Effector CD4-positive, alpha-beta T cell (primary cell): ENCODE measurements at regions not wholly inside any gene's neighbourhood (a gene's known extent, or its start where the extent isn't known, plus 50 kb on each side); places are given as distances from the start of the nearest gene placed in this dataset.

Experiments
- DNase-seq: peaks from one replicate; pipeline ENCODE4 v3.0.0-alpha.2; 2020

DNA sequence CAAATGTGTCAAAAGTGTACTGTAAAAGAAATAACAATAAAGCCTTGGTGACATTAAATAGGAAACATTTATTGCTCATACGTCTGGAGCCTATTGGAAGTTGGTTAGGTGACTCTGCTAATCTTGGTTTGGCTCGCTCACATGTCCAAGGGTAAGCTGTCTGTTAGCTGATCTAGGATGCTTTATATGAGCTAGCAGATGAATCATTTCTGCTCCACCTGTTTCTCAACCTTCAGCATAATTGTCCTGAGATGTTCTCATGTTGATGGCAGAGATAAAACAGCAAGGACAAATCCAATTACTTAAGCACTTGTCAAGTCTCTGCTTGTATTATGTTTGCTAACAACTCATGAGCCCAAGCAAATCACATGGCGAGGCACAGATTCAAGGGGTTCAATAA is 56.0 kb upstream of the CD53 start:
- no peak for DNase-seq

DNA sequence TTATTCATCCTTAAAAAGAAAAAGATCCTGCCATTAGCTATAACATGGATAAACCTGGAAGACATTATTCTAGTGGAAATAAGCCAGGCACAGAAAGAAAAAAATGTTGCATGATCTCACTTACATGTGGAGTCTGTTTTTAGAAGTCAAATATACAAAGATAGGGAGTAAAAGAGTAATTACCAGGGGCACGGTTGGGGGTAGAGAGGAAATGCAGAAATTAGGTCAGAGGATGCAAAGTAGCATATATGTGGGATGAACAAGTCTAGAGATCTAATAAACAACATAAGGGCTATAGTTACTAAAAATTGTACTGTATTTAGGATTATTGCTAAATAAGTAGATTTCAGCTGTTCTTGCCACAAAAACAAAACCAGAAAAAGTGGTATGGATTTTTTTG is 61.4 kb upstream of the CD53 start:
- DNase-seq: no peak

DNA sequence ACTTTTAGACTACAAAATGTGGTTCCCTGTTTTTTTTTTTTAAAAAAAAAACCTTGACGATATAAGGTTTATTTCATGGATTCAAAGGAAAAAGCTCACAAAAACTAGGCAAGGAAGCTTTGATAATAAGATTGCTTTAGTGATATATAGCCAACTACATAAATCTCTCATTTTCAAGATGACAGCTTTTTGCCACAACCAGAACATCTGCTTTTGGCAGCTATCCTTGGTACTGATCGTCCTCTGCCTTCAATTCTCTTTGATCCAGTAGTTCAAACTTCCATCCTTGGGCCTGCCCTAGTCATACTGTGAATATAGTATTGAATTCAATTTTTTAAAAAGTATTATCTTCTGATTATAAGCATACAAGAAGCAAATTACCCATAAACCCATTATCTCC is 72.9 kb upstream of the CD53 start:
- DNase-seq: no peak

DNA sequence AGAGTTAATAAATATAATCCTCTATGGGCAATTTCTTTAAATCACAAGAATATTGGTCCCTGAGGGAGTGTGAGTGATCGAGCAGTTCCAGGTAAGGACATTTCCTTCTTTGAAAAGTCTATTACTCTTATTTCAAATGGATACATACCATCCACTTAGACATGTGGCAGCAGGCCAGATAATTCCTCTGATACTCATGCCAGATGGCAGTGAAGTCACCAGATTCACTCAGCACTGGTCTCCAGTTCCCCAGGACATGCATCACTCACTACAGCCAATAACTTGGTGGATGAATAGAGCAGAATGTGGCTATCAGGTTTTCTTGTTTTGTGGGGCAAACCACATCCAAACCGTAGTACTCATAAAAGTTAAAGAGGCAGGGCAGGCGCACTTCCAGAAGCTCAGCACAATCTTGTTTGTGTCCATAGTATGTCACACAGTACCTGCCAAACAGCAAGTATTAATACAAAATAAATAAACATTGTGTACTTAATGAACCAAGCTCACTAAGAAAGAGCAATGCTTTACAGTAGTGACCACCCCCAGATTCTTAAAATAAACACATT is 74.2 kb upstream of the CD53 start:
- no peak for DNase-seq

DNA sequence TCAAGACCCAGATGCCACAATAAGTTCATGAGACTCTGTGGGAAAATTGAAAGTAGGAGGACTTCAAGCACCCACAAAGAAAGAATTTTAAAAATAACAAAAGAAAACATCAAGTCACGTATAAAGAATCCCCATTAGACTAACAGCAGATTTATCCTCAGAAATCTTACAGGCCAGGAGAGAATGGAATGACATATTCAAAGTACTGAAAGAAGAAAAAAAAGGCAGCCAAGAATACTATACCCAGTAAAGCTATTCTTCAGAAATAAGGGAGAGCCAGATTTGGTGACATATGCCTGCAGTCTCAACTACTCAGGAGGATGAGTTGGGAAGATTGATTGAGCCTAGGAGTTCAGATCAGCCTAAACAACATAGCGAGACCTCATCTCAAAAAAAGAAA is 84.3 kb upstream of the CD53 start:
- DNase-seq: no peak

DNA sequence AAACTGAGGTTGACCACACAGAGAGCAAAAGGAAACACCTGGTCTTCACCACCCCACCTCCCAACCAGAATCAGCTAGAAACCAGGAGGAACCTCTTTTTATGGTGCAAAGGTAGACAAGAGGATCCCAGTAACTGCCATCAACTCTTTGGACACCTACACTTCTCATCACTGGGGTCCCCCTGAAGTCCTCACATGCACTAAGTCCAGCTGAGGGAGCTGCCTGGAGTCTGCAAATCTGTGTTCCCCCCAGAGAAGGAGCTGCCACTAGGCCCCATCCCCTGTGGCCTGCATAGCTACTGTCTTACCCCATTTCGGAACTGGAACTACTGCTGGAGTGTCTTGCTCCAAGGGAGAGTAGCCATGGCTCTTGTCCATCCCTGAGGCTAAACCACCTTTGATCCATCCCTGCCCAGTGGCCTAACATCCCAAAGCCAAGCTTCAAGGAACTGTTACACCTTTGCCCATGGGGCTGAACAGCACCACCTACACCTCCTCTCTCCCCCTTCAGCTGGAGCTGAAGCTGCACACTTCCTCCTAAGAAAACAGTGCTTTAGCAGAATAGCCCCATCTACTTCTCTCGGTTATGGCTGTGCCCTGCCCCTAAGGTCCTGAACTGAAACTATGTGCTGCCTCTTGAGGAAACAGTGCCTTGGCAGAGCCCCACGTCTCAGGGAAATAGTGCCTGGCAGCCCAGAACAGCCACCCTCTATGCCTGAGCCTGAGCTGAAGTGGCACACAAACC is 85.4 kb upstream of the CD53 start:
- peak; percentile 28 for DNase-seq

DNA sequence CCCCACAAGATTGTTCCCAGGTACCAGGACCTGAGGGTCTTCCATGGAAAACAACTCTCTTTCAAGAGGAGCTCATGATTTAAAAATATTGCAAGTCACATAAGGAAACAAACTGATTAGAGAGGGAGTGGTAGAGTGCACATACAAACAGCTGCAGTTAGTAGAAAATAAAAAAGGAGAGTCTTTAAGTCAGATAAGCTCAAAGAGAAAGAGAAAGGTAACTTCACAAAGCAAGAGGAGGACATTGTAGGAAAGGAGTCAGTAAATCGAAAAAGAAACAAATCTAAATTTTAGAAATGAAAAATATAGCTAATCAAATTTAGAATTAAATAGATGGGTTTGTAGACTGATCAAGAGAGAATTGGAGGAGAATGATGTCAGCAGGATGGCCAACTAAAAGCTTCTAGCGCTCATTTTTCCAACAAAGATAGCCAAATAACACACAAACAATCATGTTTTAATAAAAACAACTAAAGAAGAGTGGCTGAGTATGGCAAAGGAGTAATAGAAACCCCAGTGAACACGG is 86.1 kb upstream of the CD53 start:
- DNase-seq: no peak

DNA sequence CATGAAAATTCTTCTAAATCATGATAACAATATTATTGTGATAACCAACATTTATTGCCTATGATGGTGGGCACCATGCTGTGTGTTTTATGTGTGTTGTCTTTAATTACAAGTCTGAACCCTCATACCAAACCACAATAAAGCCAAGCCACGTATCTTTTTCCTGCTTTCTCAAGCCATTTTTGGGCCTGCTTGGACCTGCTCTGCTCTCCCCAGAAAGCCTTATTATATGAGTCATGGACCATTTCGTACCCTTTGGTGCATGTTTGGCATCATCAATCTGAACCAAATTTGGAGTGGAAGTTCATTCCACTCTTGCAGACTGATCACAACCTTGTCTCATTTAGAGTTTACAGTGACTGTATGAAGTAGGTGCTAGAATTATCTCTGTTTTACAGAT is 87.3 kb upstream of the CD53 start:
- DNase-seq: no peak

DNA sequence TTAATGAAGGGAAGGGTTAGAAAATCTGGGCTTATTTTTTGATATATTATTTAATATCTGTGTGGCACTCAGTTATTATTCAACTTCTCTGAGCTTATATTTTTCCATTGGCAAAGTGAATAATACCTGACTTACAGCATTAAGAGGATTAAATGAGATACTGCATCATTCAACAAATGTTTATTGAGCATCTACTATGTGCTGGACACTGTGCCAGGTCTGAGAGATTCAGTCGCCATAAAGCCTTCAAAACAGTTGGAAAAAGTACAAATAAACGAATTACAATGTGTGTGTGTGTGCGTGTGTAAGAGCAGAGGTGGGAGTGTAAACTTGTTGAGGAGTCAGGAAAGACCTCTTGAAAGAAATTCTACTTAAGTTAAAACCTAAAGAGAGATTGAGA is 87.9 kb upstream of the CD53 start:
- no peak for DNase-seq

DNA sequence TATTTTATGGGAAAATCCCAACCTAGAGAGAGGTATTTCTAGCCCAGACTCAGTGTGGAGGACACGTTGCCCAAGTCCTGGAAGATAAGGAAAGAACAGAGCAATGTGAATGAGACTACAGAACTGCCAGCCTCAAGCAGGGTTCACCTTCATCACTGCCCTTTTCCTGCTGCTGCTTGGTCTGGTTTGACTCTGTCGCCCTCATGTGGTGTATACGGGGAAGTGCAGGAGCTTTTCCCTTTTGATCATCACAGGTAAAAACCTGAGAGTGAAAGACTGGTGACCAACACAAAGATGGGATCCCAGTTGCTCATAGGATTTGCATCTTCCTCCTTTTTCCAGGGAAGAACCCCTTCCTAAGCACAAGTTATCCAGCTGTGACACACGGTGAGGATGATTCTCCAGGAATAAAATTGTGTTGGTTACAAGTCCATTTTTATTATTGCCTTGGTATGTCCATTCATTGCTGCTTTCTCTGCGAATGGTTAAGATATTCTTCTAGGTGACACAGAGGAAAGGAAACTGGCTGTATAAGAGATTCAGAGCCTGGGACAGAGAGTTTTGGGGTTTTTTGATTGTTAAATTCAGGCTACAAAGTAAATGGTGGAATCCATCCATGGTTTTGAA is 89.5 kb upstream of the CD53 start:
- DNase-seq: peak; percentile 46

DNA sequence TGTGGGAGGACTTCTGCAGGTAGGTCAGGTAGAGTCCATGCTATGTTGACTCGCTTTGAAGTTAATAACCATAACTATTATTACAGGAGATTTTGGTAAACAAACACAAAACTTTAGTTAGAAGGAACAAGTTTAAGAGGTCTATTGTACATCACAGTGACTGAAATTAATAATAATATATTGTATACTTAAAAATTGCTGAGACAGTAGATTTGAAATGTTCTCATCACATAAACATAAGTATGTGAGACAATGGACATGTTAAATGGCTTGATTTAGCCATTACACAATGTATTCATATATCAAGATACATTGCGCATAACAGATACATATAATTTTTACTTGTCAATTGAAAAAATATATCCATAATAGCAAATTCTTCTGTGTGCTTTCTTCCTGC is 91.4 kb upstream of the CD53 start:
- no peak for DNase-seq

DNA sequence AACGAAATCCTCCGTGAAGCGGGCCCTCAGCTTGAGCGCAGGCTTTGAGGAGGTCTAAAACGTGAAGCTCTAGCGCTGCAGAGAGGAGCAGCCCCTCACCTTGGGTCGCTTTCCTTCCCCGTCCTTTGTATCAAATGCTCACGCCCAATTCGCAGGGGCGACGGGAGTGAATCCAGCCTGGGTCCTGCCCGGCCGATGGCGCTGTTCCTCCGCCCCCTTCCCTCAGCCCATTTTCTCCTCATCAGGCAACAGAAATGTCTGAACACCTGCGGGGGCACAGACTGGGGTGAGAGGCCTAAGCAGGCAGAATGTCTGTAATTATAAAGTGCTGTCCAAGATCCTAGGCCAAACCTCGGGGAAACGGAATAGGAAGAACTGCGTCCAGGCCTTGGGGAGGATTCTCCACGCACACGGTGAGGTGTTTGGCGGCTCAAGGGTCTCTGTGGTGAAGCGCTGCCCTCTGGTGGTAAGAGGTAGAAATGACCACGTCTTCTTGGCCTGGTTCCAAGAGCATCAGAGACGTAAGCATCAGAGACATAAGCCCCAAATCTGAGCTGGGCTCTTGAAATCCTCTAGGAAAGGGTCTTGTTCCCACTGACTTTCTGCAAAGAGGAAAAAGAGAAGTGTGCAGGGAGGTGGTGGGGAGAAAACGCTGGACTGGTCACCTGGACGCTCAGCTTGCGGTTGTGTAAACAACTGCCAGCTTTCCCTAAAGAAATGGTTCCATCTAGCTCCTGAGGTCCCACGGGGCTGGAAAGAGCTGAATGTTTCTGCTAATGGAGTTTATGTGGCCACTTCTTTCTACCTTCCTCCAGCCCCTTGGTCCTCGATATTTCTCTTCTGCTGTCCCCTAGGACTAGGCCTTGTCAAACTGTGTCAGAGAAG is 92.1 kb upstream of the CD53 start:
- DNase-seq: peak; percentile 68

DNA sequence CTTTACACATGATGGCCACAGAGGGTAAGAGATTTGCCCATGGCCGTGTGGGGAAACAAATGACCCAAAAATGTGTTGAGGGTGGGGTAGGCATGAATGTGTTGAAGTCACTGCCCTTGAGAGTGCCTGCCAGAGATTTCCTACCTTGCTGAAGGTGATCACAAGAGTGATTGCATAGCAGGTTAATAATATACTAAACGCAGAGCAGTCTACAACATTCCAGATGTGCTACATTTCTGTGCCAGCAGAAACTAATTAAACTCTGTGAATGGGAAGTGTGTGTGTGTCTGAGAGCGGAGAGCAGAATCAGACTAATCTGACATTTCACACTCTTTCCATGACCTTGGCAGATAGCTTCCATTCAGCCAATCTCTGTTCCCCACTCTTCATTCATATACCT is 93.3 kb upstream of the CD53 start:
- no peak for DNase-seq

DNA sequence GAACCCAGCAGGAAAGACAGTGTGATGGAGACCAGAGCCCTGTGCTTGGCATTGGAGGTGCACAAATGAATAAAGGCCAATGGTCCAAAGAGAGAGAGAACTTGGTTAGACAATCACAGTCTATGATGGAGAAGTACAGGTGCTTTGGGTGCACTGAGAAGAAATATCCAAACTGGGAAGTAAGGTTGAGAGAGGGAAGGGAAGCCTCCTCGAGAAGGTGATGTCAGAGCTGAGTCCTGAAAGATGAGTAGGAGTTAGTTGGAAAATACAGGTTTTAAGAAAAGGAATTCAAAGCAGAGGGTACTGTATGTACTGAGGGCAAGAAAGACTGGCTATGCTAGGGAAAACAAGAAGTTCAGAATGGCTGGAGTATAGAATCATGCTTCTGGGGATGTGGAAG is 94.1 kb upstream of the CD53 start:
- no peak for DNase-seq

DNA sequence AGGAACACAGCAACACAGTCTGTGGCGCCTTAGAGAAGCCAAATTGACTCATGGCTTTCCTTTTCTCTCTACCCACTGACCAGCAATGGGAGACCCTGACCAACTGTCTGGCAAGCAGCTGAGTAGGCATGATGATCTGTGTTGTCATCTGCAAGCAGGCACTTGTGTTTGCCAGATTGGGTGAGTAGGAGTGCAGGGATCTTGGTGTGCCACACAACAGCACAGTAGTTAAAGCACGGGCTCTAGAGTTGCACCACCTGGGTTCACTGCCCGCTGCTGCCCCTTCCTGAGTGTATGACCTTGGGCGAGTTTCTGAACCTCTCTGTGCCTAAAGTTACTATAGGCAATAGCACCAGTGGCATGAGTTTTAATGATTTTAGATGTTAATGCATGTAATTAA is 95.7 kb upstream of the CD53 start:
- no peak for DNase-seq

DNA sequence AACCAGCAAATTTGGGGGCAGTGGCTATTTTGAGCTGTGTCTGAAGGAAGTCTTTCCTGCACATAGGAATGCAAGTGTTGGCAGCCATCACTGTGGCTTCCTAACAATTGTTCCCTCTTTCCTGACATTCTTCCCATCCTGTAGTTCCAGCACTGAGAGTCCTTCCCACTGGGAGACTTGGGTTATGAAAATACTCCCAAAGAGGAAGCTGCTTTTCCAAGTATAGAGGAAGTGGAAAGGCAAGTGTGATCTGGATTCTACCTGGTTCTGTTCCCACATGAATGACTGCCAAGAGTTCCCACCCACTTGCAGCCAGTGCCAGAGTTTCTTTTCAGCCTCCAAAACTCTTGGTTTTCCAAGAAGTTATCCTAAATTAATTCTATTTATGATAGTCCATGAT is 98.5 kb upstream of the CD53 start:
- DNase-seq: no peak

DNA sequence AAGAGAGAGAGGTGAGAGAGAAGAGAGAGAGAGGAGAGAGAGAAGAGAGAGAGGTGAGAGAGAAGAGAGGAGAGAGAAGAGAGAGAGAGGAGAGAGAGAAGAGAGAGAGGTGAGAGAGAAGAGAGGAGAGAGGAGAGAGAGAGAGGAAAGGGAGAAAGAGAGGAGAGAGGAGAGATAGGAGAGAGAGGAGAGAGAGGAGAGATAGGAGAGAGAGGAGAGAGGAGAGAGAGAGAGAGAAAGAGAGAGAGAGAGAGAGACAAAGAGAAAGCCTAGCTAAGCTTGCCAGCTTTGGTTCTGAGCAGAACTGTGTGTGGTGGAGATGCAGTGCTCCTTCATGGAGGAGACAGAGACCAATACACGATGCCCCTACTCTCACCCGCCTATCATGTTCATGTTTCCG is 99.1 kb upstream of the KCNA3 start:
- no peak for DNase-seq

DNA sequence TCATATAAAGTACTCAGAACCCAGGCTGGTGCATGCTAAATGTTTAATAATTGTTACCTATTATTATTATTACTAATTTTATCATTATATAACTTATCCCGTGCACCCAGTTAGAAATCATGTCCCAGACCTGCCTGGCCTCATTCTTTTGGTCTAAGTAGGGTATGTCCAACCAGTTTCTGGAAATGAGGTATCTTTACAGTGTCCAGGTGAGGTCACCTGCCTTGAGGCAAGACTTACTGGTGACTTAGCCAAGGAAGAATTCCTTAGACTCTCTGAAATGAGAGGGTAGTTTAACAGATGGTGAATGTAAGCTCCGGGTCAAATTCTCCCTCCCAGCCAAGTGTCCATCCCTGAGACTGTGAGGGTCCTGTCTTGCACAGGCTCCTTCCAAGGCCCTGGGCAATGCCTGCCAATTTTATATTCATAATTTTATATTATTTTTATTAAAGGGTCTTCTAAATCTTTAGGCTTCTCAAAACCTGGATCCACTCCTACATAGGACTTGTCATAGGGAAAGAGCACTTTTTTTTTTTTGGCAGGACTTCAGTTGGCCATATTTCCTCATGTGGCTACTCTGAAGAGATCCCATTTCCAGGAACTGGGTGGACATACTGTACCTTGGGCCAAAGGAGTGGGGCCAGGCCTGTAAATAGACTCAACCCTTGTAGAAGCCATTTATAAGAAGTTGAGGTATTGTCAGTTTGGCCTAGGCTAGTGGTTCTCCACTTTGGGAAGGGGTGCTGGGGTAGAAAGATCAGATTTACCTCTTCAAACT is 96.7 kb upstream of the KCNA3 start:
- no peak for DNase-seq

DNA sequence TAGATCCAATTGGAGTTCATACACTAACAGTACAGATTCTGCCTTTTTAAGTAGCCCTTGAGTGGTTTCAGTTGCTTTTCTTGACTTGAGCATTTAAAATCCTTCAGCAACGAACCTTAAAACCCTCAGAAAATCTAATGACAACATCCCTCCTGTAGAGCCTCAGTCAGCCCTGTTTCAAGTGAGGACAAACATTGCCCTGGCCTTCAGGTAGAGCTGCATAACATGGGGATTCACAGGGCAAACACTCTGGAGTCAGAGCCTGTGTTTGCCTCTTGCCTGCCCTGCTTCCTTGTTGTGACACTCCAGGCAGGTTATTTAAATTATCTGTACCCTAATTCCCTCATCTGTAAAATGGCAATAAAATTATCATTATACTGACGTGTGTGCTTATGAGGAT is 96.1 kb upstream of the KCNA3 start:
- no peak for DNase-seq

DNA sequence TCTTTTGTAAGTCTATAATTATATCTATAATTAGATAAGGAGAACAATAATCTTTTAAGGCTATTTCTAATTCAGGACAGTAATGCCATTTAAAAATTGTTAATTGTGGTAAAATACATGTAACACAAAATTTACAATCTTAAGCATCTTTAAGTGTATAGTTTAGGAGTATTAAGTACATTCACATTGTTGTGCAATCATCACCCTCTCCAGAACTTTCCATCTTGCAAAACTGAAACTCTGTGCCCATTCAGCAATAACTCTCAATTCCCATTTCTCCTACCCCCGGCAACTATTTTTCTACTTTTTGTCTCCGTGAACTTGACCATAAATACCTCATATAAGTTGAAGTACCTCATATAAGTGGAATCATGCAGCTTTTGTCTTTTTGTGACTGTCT is 93.9 kb upstream of the KCNA3 start:
- no peak for DNase-seq

DNA sequence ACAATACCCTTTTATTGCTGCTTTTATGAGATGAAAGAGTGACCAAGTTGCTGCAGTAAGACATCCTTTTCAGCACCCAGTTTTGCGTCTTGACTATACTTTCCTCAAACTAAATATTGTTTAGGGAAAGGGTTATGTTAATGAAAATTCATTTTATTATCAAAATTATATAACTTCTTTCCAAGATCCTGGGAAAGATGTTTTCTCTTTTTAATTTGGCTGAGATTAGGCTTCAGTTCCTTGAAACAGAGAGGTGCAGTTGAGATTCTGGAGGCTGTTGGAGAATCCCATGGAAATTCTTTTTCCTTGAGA is 91.6 kb upstream of the KCNA3 start:
- DNase-seq: no peak

DNA sequence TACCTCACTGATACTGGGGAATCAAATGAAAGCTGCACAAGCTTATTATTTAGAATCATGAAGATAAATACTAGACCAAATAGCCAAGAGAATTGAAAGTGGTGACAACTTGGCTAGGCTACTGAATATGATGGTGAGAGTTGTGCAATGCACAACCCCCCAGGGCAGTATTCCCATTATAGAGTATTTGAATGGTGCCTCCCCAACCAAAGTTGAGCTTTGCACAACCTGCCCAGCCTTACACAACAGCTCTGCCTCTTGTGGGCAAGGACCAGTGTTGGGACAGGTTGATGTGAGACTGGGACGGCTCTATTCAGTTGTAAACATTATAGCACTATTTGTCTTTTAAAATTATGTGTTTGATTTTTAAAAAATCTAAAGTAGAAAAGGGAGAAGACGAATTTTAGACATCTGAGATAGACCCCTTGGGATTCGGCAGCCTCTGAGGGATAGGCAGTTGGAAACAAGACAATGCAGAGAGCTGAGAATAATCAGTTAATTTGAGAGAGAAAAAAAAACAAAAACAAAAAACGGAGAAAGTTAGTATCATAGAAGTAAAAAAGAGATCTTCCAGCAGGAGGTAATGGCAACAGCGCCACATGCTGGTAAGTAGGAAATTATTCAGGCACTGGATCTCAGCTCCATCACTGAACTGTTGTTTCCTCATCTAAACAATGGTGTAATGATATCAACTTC is 91.0 kb upstream of the KCNA3 start:
- peak; percentile 57 for DNase-seq
